ENCODE measurements at regions not wholly inside any gene's neighbourhood (a gene's known extent, or its start where the extent isn't known, plus 50 kb on each side); places are given as distances from the start of the nearest gene placed in this dataset.
"Not testable (repeated sequence)": the region's sequence is repeated elsewhere in the genome, so short reads cannot be mapped to it uniquely, and the experiment has no call there.

DNA sequence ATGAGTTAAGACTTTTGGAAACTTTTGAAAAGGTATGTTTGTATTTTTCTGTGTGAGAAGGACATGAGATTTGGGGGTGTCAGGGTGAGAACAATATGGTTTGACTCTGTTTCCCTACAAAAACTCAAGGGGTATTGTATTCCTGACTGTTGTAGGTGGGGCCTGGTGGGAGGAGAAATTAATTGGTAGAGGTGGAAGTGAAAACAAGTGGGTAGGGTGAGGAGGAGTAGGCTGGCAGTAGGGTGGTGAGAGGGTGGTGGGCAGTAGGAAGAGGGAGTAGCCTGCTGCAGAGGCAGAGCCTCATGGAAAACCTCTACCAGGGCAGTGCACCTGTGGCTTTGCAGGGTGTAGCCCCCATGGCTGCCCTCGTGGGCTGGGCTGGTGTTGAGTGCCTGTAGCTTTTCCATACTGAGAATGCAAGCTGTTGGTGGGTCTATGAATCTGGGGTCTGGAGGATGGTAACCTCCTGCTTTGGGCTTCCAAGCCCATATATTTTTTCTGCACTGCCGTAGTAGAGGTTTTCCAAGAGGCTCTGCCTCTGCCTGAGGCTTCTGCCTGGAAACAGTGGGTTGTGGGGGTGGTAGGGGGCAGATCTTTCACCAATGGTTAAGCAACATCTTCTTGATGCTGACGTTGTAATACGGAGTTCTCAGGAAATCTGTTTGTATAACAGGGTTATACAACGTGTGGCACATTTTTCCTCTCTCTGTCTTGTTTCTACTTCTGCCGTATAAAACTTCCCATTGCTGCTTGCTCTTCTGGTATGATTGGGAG, 133.6 kb upstream of the ZNF519 start:
- not testable (repeated sequence) for DNase-seq (ENCODE audit: low spot score in 2 of 2); H3K36me3 Mint-ChIP-seq; H3K27ac Mint-ChIP-seq; ATAC-seq (ENCODE audit: low read depth); H3K4me3 Mint-ChIP-seq; H3K4me1 Mint-ChIP-seq; H3K9me3 Mint-ChIP-seq; H3K27me3 Mint-ChIP-seq

DNA sequence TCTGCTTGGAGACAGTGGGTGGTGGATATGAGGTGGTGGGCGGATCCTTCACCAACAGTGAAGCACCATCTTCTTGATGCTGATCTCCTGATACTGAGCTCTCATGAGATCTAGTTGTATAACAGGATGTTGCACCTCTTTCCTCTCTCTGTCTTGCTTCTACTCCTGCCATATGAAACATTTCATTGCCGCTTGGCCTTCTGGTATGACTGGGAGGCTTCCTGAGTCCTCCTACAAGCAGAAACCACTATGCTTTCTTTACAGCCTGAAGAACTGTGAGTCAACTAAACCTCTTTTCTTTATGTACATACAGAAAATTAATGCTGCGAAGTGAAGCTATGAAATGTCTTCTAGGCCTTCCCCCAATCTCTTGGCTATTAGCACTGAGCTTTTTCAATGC, 130.6 kb upstream of the ZNF519 start:
- H3K4me3 Mint-ChIP-seq; H3K9me3 Mint-ChIP-seq; H3K27me3 Mint-ChIP-seq; DNase-seq (ENCODE audit: low spot score in 2 of 2); H3K36me3 Mint-ChIP-seq; ATAC-seq (ENCODE audit: low read depth); H3K27ac Mint-ChIP-seq; H3K4me1 Mint-ChIP-seq: not testable (repeated sequence)

DNA sequence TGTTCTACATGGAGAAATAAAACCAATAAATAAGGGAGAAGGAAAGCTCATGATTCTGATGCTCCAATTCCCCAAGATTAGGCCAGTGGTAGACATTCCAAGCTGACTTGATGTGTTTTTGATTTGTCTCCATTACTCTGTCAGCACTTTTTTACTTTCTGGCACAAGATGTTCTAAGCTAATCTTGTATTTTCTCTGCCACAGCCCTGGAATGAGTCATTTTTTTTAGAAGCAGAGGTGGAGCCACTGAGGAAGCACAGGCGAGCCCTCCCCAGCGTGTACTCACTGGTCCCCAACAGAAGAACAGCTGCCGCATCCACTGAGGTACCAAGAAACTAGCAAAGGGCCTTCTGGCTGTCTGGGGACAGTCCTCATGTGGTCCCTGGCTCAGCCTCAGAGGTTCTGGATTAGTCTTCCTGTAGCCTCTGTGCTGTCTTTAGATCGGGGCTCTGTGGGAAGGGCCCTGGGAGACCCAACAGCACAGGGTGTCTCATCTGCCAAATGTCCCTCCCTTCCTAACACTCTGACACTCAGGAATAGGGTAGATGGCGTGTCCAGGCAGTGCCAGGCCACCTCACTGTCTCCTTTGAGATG, 117.9 kb upstream of the ZNF519 start:
- ATAC-seq (ENCODE audit: low read depth); H3K4me3 Mint-ChIP-seq; H3K27me3 Mint-ChIP-seq; H3K4me1 Mint-ChIP-seq; H3K36me3 Mint-ChIP-seq; DNase-seq (ENCODE audit: low spot score in 2 of 2); H3K27ac Mint-ChIP-seq; H3K9me3 Mint-ChIP-seq: not testable (repeated sequence)

GRCh38 chr18:14239224-14239623, 107.0 kb upstream of the ZNF519 start:
- ATAC-seq (ENCODE audit: low read depth); H3K27ac Mint-ChIP-seq; H3K27me3 Mint-ChIP-seq; H3K4me3 Mint-ChIP-seq; H3K9me3 Mint-ChIP-seq; DNase-seq (ENCODE audit: low spot score in 2 of 2); H3K36me3 Mint-ChIP-seq; H3K4me1 Mint-ChIP-seq: not testable (repeated sequence)

DNA sequence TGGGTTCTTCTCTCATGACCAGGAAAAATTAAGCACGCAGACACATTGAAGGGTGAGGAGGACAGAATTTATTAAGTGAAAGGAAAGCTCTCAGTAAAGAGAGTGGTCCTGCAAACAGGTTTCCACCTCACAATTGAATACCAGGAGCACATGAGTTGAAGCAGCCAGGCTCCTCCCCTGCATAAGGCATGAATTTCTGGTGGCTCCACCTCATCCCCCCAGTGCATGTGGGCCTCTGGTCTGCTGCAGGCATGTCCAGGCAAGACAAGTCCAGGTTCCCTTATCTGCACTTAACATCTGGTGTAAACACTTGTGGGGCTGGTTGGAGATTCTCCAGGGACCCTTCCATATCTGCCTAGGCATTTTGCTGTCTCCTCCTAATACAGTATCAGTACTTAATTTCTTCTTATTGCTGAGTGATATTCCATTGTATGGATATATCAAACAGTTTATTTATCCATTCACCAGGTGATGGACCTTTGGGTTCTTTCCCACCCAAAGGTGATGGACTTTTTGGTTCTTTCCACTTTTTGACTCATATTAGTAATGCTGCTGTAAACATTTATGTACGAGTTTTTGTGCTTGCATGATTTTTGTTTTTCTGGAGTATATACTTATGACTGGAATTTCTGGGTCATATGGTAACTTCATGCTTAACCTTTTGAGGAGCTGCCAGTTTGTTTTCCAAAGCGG, 104.3 kb upstream of the ZNF519 start:
- H3K36me3 Mint-ChIP-seq; H3K27me3 Mint-ChIP-seq; H3K27ac Mint-ChIP-seq; H3K9me3 Mint-ChIP-seq; H3K4me1 Mint-ChIP-seq; ATAC-seq (ENCODE audit: low read depth); DNase-seq (ENCODE audit: low spot score in 2 of 2); H3K4me3 Mint-ChIP-seq: not testable (repeated sequence)

- not testable (repeated sequence) for H3K4me3 Mint-ChIP-seq; ATAC-seq (ENCODE audit: low read depth); H3K4me1 Mint-ChIP-seq; DNase-seq (ENCODE audit: low spot score in 2 of 2); H3K27ac Mint-ChIP-seq; H3K36me3 Mint-ChIP-seq; H3K27me3 Mint-ChIP-seq; H3K9me3 Mint-ChIP-seq
Observed at GRCh38 chr18:14225286-14225679, 93.0 kb upstream of the ZNF519 start.

- not testable (repeated sequence) for H3K27ac Mint-ChIP-seq; H3K4me3 Mint-ChIP-seq; H3K36me3 Mint-ChIP-seq; H3K9me3 Mint-ChIP-seq; ATAC-seq (ENCODE audit: low read depth); H3K27me3 Mint-ChIP-seq; DNase-seq (ENCODE audit: low spot score in 2 of 2); H3K4me1 Mint-ChIP-seq
Observed at GRCh38 chr18:14224551-14225285, 92.5 kb upstream of the ZNF519 start.

DNA sequence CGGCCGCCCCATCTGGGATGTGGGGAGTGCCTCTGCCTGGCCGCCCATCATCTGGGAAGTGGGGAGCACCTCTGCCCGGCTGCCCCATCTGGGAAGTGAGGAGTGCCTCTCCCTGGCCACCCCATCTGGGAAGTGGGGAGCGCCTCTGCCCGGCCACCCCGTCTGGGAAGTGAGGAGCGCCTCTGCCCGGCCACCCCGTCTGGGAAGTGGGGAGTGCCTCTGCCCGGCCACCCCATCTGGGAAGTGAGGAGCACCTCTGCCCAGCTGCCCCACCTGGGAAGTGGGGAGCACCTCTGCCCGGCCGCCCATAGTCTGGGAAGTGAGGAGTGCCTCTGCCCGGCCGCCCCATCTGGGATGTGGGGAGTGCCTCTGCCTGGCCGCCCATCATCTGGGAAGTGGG, 91.7 kb upstream of the ZNF519 start:
- not testable (repeated sequence) for DNase-seq (ENCODE audit: low spot score in 2 of 2); H3K27me3 Mint-ChIP-seq; H3K4me3 Mint-ChIP-seq; H3K27ac Mint-ChIP-seq; H3K4me1 Mint-ChIP-seq; H3K36me3 Mint-ChIP-seq; ATAC-seq (ENCODE audit: low read depth); H3K9me3 Mint-ChIP-seq

GRCh38 chr18:14223231-14223822, 91.1 kb upstream of the ZNF519 start:
- not testable (repeated sequence) for H3K4me3 Mint-ChIP-seq; H3K4me1 Mint-ChIP-seq; H3K36me3 Mint-ChIP-seq; DNase-seq (ENCODE audit: low spot score in 2 of 2); ATAC-seq (ENCODE audit: low read depth); H3K9me3 Mint-ChIP-seq; H3K27me3 Mint-ChIP-seq; H3K27ac Mint-ChIP-seq

GRCh38 chr18:14222354-14223221, 90.4 kb upstream of the ZNF519 start:
- not testable (repeated sequence) for H3K9me3 Mint-ChIP-seq; H3K4me1 Mint-ChIP-seq; H3K4me3 Mint-ChIP-seq; H3K27me3 Mint-ChIP-seq; ATAC-seq (ENCODE audit: low read depth); H3K36me3 Mint-ChIP-seq; H3K27ac Mint-ChIP-seq; DNase-seq (ENCODE audit: low spot score in 2 of 2)

DNA sequence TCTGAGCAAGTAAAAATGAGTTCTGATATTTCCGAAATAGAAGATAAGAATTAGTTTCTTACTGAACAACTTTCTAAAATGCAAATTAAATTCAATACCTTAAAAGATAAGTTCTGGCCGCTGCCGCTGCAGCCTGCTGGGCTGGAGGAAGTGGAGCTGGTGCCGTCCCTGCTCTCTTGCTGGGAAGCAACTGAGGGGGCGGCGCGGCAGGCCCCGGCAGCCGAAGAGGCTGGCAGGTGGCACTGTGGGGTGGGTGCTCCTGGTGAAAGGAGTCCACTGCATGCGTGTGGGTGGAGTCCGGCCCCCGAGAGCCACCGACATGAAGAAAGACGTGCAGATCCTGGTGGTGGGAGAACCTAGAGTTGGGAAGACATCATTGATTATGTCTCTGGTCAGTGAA, 89.5 kb upstream of the ZNF519 start:
- DNase-seq (ENCODE audit: low spot score in 2 of 2) (no peak), ATAC-seq (ENCODE audit: low read depth) (no peak)
- no peak overlapping the region for H3K4me3 Mint-ChIP-seq
- no peaks in the 10 kb centered on the region for H3K27me3 Mint-ChIP-seq
- no peaks in the 10 kb centered on the region for H3K9me3 Mint-ChIP-seq
- H3K4me1 Mint-ChIP-seq: no peaks in the 10 kb centered on the region
- H3K27ac Mint-ChIP-seq: no peak overlapping the region
- H3K36me3 Mint-ChIP-seq: peaks cover 5% of the 10 kb centered on the region

DNA sequence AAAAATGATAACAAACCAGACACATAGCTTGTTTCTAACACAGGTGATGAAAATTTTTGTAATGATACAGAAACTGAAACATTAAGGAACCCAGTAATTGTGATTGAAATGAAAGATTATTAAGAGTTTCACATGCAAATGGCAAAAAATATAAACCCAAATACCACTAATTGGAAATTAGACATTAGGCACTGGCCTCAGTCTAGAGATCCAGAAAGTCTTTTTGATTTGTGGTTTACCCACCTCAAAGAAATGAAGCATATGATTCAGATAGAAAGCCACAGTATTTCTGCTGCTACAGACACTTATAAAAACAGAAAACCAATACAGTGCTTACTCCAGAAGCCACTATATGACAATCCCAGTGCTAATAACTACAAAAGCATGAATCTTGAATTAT, 83.7 kb upstream of the ZNF519 start:
- not testable (repeated sequence) for H3K36me3 Mint-ChIP-seq; H3K27ac Mint-ChIP-seq; H3K27me3 Mint-ChIP-seq; DNase-seq (ENCODE audit: low spot score in 2 of 2); H3K9me3 Mint-ChIP-seq; ATAC-seq (ENCODE audit: low read depth); H3K4me1 Mint-ChIP-seq; H3K4me3 Mint-ChIP-seq

DNA sequence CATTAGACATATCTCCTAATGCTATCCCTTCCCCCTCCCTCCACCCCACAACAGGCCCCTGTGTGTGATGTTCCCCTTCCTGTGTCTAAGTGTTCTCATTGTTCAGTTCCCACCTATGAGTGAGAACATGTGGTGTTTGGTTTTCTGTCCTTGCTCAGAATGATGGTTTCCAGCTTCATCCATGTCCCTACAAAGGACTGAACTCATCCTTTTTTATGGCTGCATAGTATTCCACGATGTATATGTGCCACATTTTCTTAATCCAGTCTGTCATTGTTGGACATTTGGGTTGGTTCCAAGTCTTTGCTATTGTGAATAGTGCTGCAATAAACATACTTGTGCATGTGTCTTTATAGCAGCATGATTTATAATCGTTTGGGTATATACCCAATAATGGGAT, 71.2 kb upstream of the ZNF519 start:
- H3K4me1 Mint-ChIP-seq; ATAC-seq (ENCODE audit: low read depth); H3K4me3 Mint-ChIP-seq; DNase-seq (ENCODE audit: low spot score in 2 of 2); H3K27ac Mint-ChIP-seq; H3K9me3 Mint-ChIP-seq; H3K27me3 Mint-ChIP-seq; H3K36me3 Mint-ChIP-seq: not testable (repeated sequence)

Measured in memory B cell (primary cell).